Fibroblast of mammary gland (primary cell): ENCODE measurements at regions not wholly inside any gene's neighbourhood (a gene's known extent, or its start where the extent isn't known, plus 50 kb on each side); places are given as distances from the start of the nearest gene placed in this dataset.

Experiments
- DNase-seq: peaks from one replicate; pipeline ENCODE4 v3.0.0-alpha.2; 2010; ENCODE audit warnings: low read depth
- H3K4me3 ChIP-seq: 2 replicates; pipeline ENCODE4 v1.5.1; 2011; ENCODE audit warnings: low read depth, mild to moderate bottlenecking, low read length, moderate library complexity; ENCODE audit not compliant: control insufficient read depth
- CTCF ChIP-seq: conservative IDR thresholded peaks from 2 replicates; pipeline ENCODE4 v1.5.1; 2011; ENCODE audit warnings: low read depth, low read length, inconsistent platforms; ENCODE audit not compliant: control insufficient read depth, insufficient read depth

- no peak for TF ChIP-seq CTCF
- DNase-seq: no peak
- no peak overlapping the region for H3K4me3 ChIP-seq
Observed at GRCh38 chr4:177951026-177951425, 508.8 kb upstream of the AGA start.

GRCh38 chr4:177952723-177953122 lies 510.5 kb upstream of the AGA start:
- no peak overlapping the region for H3K4me3 ChIP-seq
- no peak for DNase-seq
- no peak for TF ChIP-seq CTCF

GRCh38 chr4:177957596-177958360 lies 515.5 kb upstream of the AGA start:
- no peak overlapping the region for H3K4me3 ChIP-seq

GRCh38 chr4:177960566-177960965 lies 518.3 kb upstream of the AGA start:
- no peak for DNase-seq
- no peak overlapping the region for H3K4me3 ChIP-seq
- no peak for TF ChIP-seq CTCF

More at GRCh38 chr4:177957596-177958360, 515.5 kb upstream of the AGA start:
- TF ChIP-seq CTCF: no peak
- DNase-seq: no peak

GRCh38 chr4:177961761-177962380 lies 519.6 kb upstream of the AGA start:
- TF ChIP-seq CTCF: no peak
- H3K4me3 ChIP-seq: no peak overlapping the region
- DNase-seq: no peak

DNA sequence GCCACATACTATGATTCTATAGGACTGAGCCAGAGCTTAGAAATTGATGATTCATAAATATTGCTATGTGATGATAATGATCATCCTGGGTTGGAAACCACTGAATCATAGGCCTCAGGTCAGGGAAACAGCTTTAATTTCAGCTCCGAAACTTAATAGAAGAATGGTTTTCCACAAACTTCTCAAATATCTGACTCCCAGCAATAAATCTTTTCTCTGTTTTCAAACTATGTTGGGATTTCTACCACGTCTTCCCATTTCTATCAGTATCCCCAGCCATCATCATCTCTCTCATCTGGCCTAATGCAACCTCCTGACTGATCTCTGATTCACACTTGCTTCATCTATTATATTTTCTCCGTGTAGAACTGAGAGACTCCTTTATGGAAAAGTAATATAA lies 521.8 kb upstream of the AGA start:
- TF ChIP-seq CTCF: no peak
- H3K4me3 ChIP-seq: no peak overlapping the region
- peak; percentile 58 for DNase-seq
